IPS-15b (cell line): ENCODE measurements at regions not wholly inside any gene's neighbourhood (a gene's known extent, or its start where the extent isn't known, plus 50 kb on each side); places are given as distances from the start of the nearest gene placed in this dataset.

Experiments used
- H3K27me3 ChIP-seq: one replicate; pipeline ENCODE4 v1.6.1; 2013; ENCODE audit warnings: low read length; ENCODE audit not compliant: control insufficient read depth, insufficient read depth
- H3K36me3 ChIP-seq: one replicate; pipeline ENCODE4 v1.6.1; 2013; ENCODE audit warnings: low read length; ENCODE audit not compliant: control insufficient read depth, insufficient read depth
- H3K4me1 ChIP-seq: one replicate; pipeline ENCODE4 v1.6.1; 2013; ENCODE audit warnings: mild to moderate bottlenecking, low read length; ENCODE audit not compliant: control insufficient read depth, insufficient read depth
- H3K4me3 ChIP-seq: one replicate; pipeline ENCODE4 v1.5.1; 2013; ENCODE audit warnings: low read depth, low read length
- H3K9ac ChIP-seq: one replicate; pipeline ENCODE4 v1.6.1; 2013; ENCODE audit warnings: low read depth, mild to moderate bottlenecking, low read length
- H3K9me3 ChIP-seq: one replicate; pipeline ENCODE4 v1.6.1; 2013; ENCODE audit warnings: mild to moderate bottlenecking, low read length; ENCODE audit not compliant: control insufficient read depth, insufficient read depth

- no peaks in the 10 kb centered on the region for H3K36me3 ChIP-seq
- H3K9me3 ChIP-seq = no peaks in the 10 kb centered on the region
- no peaks in the 10 kb centered on the region for H3K27me3 ChIP-seq
- H3K4me1 ChIP-seq = peaks cover 8% of the 10 kb centered on the region
- H3K4me3 ChIP-seq = no peak overlapping the region
- H3K9ac ChIP-seq = no peak overlapping the region
Observed at GRCh38 chr17:74009056-74009625, 194.3 kb upstream of the RPL38 start.

DNA sequence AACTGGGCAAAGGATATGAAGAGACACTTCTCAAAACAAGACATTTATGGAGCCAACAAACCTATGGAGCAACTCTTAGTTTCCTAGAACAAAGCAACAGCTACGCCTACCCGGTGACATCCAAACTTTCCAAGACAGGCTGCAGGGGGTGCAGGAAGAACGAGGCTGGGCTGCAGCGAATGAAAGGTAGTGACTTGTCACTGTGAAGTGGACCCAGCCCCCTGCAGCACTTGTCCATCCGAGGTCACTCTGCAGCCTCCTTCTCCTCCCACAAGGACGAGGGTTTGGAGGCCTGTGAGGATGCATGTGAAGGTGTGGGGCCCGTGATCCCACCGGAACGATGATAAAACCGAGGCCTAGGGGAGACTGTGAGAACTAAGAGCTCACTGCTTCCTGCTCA is 192.6 kb upstream of the RPL38 start:
- H3K36me3 ChIP-seq = no peaks in the 10 kb centered on the region
- H3K4me1 ChIP-seq = peaks cover 8% of the 10 kb centered on the region
- no peak overlapping the region for H3K4me3 ChIP-seq
- no peaks in the 10 kb centered on the region for H3K27me3 ChIP-seq
- H3K9me3 ChIP-seq = no peaks in the 10 kb centered on the region
- H3K9ac ChIP-seq = no peak overlapping the region

DNA sequence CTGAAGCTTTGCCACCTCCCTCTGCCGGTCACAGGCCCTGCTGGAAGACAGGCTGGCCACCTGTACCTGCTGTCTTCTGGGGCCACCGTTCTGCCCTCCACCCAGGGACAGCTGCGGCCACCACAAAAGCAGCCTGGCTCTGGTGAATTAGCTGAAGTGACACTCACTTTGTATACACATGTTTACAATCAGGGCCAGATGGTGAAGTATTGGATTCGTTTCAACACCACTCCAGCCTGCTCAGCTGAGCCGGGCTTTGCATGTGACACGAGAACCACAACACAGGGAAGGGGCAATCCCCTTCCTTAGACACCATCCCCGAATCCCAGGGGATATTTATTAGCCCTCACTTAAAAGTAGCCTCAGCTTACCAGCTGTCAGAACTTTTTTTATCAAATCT is 191.5 kb upstream of the RPL38 start:
- Histone ChIP-seq H3K36me3 (no peaks in the 10 kb centered on the region), H3K9me3 (no peaks in the 10 kb centered on the region), H3K9ac (no peak overlapping the region), H3K4me1 (peaks cover 8% of the 10 kb centered on the region), H3K27me3 (no peaks in the 10 kb centered on the region), H3K4me3 (no peak overlapping the region)

DNA sequence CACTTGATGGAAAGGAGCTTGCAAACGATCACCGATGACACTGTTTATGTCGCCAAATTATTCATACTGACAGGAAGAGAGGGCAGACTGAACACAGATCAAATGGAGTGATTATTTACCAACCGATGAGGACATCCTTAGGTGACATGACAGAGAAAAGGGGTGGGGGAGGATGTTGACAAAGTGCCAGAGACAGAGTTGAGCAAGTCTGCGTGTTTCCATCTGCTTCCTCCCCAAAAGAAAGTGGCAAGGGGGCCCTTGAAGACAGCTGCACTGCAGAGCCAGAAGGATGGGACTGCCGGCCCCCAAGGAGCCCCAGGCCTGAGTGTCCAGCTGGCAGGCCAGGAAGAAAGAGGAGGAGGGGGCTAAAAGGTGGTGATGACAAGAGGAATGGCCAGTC is 191.0 kb upstream of the RPL38 start:
- H3K4me1 ChIP-seq = peaks cover 8% of the 10 kb centered on the region
- H3K36me3 ChIP-seq = no peaks in the 10 kb centered on the region
- H3K27me3 ChIP-seq = no peaks in the 10 kb centered on the region
- no peak overlapping the region for H3K4me3 ChIP-seq
- H3K9ac ChIP-seq = no peak overlapping the region
- no peaks in the 10 kb centered on the region for H3K9me3 ChIP-seq

DNA sequence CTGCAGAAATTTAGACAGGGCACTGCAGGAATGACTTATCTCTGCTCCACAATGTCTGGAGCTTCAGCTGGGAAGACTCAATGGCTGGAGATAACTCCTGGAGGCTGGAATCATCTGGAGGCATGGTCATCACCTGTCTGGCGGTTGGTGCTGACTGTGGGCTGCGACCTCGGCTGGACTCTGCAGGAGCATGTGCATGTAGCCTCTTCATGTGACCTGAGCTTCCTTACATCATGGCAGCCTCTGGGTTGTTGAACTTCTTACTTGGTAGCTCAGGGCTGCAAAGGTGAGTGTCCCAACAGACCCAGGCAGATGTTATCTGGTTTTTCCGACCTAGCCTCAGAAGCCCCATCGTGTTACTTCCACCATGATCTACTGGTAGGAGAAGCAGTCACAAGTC is 188.2 kb upstream of the RPL38 start:
- Histone ChIP-seq H3K4me3 (no peak overlapping the region), H3K27me3 (no peaks in the 10 kb centered on the region), H3K9ac (no peak overlapping the region), H3K9me3 (no peaks in the 10 kb centered on the region), H3K36me3 (no peaks in the 10 kb centered on the region), H3K4me1 (no peaks in the 10 kb centered on the region)

GRCh38 chr17:74015990-74016389 is 187.5 kb upstream of the RPL38 start:
- Histone ChIP-seq H3K9ac (no peak overlapping the region), H3K36me3 (no peaks in the 10 kb centered on the region), H3K4me3 (no peak overlapping the region), H3K4me1 (no peaks in the 10 kb centered on the region), H3K27me3 (no peaks in the 10 kb centered on the region), H3K9me3 (no peaks in the 10 kb centered on the region)

GRCh38 chr17:74016461-74016860 is 187.0 kb upstream of the RPL38 start:
- no peaks in the 10 kb centered on the region for H3K36me3 ChIP-seq
- no peaks in the 10 kb centered on the region for H3K27me3 ChIP-seq
- H3K9me3 ChIP-seq = no peaks in the 10 kb centered on the region
- H3K9ac ChIP-seq = no peak overlapping the region
- no peak overlapping the region for H3K4me3 ChIP-seq
- no peaks in the 10 kb centered on the region for H3K4me1 ChIP-seq

GRCh38 chr17:74017466-74017865 is 186.0 kb upstream of the RPL38 start:
- no peaks in the 10 kb centered on the region for H3K4me1 ChIP-seq

GRCh38 chr17:74018115-74018514 is 185.4 kb upstream of the RPL38 start:
- Histone ChIP-seq H3K4me3 (no peak overlapping the region), H3K36me3 (no peaks in the 10 kb centered on the region), H3K9ac (no peak overlapping the region), H3K27me3 (no peaks in the 10 kb centered on the region), H3K9me3 (no peaks in the 10 kb centered on the region), H3K4me1 (no peaks in the 10 kb centered on the region)

More at GRCh38 chr17:74017466-74017865, 186.0 kb upstream of the RPL38 start:
- H3K36me3 ChIP-seq = no peaks in the 10 kb centered on the region
- H3K4me3 ChIP-seq = no peak overlapping the region
- no peaks in the 10 kb centered on the region for H3K9me3 ChIP-seq
- no peak overlapping the region for H3K9ac ChIP-seq
- no peaks in the 10 kb centered on the region for H3K27me3 ChIP-seq

- H3K27me3 ChIP-seq = no peaks in the 10 kb centered on the region
- H3K4me3 ChIP-seq = no peak overlapping the region
- H3K9me3 ChIP-seq = no peaks in the 10 kb centered on the region
- no peaks in the 10 kb centered on the region for H3K4me1 ChIP-seq
- no peak overlapping the region for H3K9ac ChIP-seq
- no peaks in the 10 kb centered on the region for H3K36me3 ChIP-seq
Observed at GRCh38 chr17:74019271-74019670, 184.2 kb upstream of the RPL38 start.

DNA sequence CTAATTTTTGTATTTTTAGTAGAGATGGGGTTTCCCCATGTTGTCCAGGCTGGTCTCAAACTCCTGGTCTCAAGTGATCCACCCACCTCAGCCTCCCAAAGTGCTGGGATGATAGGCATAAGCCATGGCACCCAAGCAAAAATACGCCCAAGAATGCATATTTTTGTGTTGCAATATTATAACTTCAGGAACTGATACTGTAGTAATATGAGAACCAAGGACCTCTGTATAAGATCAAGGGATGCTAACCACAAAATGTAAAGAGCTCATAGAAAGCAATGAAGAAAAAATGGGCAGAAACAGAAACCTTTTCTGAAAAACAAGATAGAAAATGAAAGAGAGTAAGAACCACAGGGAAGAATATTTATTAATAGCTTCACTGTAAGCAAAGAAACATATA is 183.6 kb upstream of the RPL38 start:
- Histone ChIP-seq H3K9me3 (no peaks in the 10 kb centered on the region), H3K9ac (no peak overlapping the region), H3K4me3 (no peak overlapping the region), H3K4me1 (no peaks in the 10 kb centered on the region), H3K36me3 (no peaks in the 10 kb centered on the region), H3K27me3 (no peaks in the 10 kb centered on the region)

- H3K9me3 ChIP-seq = no peaks in the 10 kb centered on the region
- no peaks in the 10 kb centered on the region for H3K36me3 ChIP-seq
- no peaks in the 10 kb centered on the region for H3K27me3 ChIP-seq
- no peaks in the 10 kb centered on the region for H3K4me1 ChIP-seq
- no peak overlapping the region for H3K4me3 ChIP-seq
- no peak overlapping the region for H3K9ac ChIP-seq
Observed at GRCh38 chr17:74020522-74020921, 183.0 kb upstream of the RPL38 start.
